ENCODE measurements at regions not wholly inside any gene's neighbourhood (a gene's known extent, or its start where the extent isn't known, plus 50 kb on each side); places are given as distances from the start of the nearest gene placed in this dataset.
"Not testable (repeated sequence)": the region's sequence is repeated elsewhere in the genome, so short reads cannot be mapped to it uniquely, and the experiment has no call there.

GRCh38 chr5:82932473-82933220 is 144.5 kb downstream of the TMEM167A start:
- TF ChIP-seq, protein P1, sequence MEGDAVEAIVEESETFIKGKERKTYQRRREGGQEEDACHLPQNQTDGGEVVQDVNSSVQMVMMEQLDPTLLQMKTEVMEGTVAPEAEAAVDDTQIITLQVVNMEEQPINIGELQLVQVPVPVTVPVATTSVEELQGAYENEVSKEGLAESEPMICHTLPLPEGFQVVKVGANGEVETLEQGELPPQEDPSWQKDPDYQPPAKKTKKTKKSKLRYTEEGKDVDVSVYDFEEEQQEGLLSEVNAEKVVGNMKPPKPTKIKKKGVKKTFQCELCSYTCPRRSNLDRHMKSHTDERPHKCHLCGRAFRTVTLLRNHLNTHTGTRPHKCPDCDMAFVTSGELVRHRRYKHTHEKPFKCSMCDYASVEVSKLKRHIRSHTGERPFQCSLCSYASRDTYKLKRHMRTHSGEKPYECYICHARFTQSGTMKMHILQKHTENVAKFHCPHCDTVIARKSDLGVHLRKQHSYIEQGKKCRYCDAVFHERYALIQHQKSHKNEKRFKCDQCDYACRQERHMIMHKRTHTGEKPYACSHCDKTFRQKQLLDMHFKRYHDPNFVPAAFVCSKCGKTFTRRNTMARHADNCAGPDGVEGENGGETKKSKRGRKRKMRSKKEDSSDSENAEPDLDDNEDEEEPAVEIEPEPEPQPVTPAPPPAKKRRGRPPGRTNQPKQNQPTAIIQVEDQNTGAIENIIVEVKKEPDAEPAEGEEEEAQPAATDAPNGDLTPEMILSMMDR (IDR thresholded peaks at IDR 0.05; ENCODE audit: low read depth, low read length), result not testable (repeated sequence)
- not testable (repeated sequence) for TF ChIP-seq EZH2phosphoT487 (IDR thresholded peaks at IDR 0.05; ENCODE audit: low read depth)
